CD4-positive, alpha-beta T cell treated with Interferon alpha-2 for 1 hour (primary cell): ENCODE measurements at regions not wholly inside any gene's neighbourhood (a gene's known extent, or its start where the extent isn't known, plus 50 kb on each side); places are given as distances from the start of the nearest gene placed in this dataset.

ENCODE experiments used
- DNase-seq, 2 donors: peaks; one replicate each; pipeline ENCODE4 v3.0.0-alpha.2; 2020 to 2022

GRCh38 chr1:58365328-58365727, 181.2 kb downstream of the OMA1 start:
- no peak for DNase-seq

GRCh38 chr1:58363585-58363984, 182.9 kb downstream of the OMA1 start:
- DNase-seq, result no peak

GRCh38 chr1:58361134-58361533, 185.4 kb downstream of the OMA1 start:
- DNase-seq, result no peak

GRCh38 chr1:58358346-58358745, 188.2 kb downstream of the OMA1 start:
- no peak for DNase-seq

GRCh38 chr1:58356402-58356801, 190.1 kb downstream of the OMA1 start:
- no peak for DNase-seq

GRCh38 chr1:58353168-58353567, 193.4 kb downstream of the OMA1 start:
- no peak for DNase-seq

- DNase-seq, result no peak
Observed at GRCh38 chr1:58352476-58353092, 193.9 kb downstream of the OMA1 start.

GRCh38 chr1:58346036-58346355, 200.5 kb downstream of the OMA1 start:
- DNase-seq, result no peak

- DNase-seq, result no peak
Observed at GRCh38 chr1:58345215-58346035, 201.1 kb downstream of the OMA1 start.

- no peak for DNase-seq
Observed at GRCh38 chr1:58340185-58340584, 206.3 kb downstream of the OMA1 start.

- no peak for DNase-seq
Observed at GRCh38 chr1:58338081-58338480, 208.4 kb downstream of the OMA1 start.

- no peak for DNase-seq
Observed at GRCh38 chr1:58333511-58333910, 213.0 kb downstream of the OMA1 start.

- DNase-seq, result no peak
Observed at GRCh38 chr1:58331156-58331555, 215.4 kb downstream of the OMA1 start.

GRCh38 chr1:58325866-58326265, 220.7 kb downstream of the OMA1 start:
- DNase-seq, result no peak

GRCh38 chr1:58324558-58324957, 222.0 kb downstream of the OMA1 start:
- no peak for DNase-seq

GRCh38 chr1:58318157-58319005, 228.1 kb downstream of the OMA1 start:
- DNase-seq, result no peak

- DNase-seq, result no peak
Observed at GRCh38 chr1:58317694-58318093, 228.8 kb downstream of the OMA1 start.

- no peak for DNase-seq
Observed at GRCh38 chr1:58317086-58317485, 229.4 kb downstream of the OMA1 start.

- DNase-seq, result no peak
Observed at GRCh38 chr1:58316141-58316540, 230.4 kb downstream of the OMA1 start.

- no peak for DNase-seq
Observed at GRCh38 chr1:58312971-58313563, 233.5 kb downstream of the OMA1 start.

GRCh38 chr1:58312461-58312860, 234.1 kb downstream of the OMA1 start:
- DNase-seq, result no peak

- DNase-seq, result no peak
Observed at GRCh38 chr1:58310881-58311280, 235.6 kb downstream of the OMA1 start.

- no peak for DNase-seq
Observed at GRCh38 chr1:58310469-58310868, 236.1 kb downstream of the OMA1 start.
